AG20443 (cell line): ENCODE measurements at regions not wholly inside any gene's neighbourhood (a gene's known extent, or its start where the extent isn't known, plus 50 kb on each side); places are given as distances from the start of the nearest gene placed in this dataset.

Experiments used
- DNase-seq: peaks from one replicate; pipeline ENCODE4 v3.0.0; 2012; ENCODE audit warnings: low spot score, mixed read lengths

DNA sequence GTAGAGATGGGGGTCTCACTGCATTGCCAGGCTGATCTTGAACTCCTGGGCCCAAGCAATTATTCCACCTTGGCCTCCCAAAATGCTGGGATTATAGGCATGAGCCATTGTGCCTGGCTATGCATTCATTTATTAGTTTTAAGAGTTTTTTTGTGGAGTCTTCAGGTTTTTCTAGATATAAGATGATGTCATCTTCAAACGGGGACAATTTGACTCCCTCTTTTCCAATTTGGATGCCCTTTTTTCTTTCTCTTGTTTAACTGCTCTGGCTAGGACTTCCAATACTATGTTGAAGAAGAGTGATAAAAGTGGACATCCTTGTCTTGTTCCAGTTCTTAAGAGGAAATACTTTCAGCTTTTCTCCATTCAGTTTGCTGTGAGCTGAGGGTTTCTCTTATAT is 113.7 kb upstream of the PARD3B start:
- no peak for DNase-seq

DNA sequence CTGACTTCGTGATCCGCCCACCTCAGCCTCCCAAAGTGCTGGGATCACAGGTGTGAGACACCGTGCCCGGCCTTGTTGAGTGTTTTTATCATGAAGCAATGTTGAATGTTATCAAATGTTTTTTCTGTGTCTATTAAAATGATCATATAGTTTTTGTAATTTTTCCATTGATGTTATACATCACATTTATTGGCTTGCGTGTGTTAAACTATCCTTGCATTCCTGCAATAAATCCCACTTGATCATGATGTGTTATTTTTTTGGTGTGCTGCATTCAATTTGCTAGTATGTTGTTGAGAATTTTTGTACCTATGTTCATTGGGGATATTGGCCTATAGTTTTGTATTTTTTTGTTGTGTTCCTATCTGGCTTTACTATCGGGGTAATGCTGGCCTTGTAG is 113.1 kb upstream of the PARD3B start:
- no peak for DNase-seq

DNA sequence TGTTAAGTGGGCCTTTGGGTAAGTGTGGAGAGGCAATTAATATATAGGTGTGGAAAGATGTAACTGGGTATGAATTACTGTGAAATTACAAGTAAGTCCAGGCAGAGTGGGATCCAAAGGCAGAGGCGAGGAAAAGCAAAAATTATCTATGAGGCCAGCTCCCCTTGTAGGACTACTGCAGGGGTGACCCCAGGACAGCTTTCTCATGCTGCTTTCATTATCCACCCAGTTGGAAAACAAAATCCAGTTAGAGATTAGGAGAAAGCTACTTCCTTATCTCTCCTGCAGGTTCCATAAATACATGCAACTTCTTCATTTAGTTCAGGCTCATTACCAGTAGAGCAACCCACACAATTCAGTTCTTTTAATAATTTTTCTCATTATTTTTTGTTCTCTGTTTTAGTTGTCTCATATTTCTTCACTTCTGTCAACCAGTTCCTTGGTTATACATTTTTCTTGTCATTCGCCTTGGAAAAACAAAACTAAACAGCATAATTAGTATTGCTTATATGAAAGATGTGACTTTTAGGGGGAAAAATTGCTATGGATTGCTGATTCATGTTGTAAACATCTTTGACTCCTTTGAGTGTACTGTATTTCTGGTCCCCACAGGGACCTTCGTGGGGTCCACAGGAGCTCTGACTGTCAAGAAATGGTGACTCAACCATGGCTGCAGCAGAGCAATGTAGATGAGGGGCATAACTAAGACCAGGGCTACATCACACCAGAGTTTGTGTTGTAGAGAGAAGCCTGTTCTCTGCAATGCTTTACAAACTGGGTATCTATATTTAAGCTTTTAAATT is 110.4 kb upstream of the PARD3B start:
- DNase-seq, result peak; percentile 17

DNA sequence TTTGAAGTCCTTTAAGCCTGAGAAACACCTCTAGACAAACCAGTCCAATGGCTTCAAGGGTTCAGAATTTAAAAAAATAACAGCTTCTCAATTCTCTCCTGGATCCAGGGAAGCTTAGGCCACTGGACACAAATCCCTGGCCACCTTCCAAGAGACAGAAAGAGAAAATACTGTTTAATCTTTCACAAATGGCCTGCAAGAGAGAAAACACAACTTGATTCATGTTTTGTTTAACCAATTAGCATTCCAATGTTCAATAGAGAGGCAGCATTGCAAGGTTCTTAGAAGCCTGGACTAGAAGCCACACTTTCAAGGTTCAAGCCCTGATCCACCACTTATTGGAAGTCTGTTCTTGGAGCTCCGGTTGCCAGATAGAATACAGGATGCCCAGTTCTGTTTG is 109.0 kb upstream of the PARD3B start:
- DNase-seq, result peak; percentile 17

DNA sequence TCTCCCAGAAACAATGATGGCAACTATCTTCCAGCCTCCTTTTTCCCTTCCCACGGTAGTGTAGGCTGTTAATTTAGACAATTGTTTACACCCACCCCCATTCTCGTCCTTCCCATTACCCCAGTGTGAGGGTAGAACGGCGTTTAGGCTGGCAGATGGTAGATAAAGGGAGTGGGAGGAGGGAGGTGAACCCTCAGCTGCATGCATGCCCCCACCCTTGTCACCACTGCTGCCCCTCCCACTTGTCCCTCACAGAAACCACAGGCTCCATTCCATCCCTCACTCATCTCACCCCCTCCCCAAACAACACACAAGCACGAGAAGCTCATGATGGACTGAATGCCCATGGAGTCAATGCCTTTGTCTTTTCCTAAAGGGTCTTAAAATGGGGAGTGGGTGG is 107.9 kb upstream of the PARD3B start:
- DNase-seq, result no peak

DNA sequence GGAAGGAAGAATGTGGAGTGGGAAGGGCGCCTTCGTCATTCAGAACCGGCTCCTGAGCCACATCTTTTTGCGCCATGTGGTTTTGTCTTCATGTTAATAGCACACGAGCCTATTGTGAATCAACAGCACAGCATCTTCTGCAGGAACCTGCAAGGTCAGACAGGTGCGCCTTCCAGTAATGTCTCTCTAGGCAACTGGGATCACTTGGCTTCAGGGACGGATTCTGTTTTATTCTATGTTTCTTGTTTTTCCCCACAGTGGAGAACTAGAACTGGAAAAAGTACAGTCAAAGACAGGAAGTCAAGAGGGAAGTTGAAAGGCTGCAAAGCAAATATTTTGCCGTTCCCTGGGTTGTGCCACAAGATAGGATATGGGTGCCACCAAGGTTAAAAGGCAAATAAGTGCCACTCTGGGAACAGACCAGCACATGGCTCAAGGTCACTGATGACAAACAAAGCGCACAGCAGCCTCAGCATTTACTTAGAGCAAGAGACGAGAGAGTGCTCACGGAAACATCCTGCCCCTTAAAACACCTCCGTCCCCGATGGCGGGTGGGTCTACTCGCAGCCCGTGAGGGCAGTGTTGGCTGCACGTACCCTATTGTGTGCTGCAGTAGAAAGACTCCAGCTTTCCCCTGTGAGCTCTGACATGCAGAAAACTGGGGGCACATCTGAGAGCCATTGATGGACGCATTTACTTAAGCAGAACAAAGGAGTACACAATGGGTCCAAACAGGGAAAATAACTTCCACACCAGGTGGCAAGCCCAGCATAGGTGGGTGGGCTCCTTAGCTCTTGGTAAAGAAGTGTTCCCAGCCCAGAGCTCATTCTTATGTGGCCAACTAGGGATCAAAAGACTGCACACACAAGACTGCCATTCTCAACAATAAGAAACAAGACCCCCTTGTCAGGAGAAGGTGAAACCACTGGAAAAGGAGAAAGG is 107.2 kb upstream of the PARD3B start:
- no peak for DNase-seq

DNA sequence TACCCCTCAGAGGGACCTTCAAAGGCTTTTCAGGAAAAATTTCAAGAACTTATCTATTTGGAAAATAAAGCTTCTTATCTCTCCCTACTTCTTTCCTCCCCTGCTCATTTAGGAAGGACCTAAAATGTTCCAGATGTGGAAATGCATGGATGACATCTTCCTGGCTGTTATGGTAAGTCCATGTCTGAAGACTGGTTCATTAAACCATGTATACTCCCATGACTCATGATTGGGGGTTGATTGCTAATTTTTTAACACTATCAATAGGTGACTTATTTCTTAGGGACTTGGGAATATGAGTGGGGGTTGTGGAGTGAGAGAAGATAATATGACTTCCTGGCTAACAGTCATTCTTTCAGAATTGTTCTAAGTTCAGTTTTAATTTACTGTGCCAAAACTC is 104.0 kb upstream of the PARD3B start:
- DNase-seq, result no peak

DNA sequence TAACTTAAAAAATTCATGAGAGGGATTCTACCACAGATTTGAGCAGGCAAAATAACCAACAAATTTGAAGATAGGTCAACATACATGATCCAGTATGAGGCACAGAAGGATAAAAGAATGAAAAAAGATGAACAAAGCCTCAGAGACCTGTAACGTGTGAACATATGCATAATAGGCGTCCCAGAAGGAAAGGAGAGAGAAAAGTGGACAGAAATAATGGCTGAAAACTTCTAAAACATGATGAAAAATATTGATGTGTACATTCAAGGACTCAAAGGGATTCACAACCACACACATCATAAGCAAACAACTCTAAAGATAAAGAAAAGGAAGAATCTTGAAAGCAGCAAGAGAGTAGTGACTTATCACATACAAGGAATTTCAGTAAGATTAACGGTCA is 100.1 kb upstream of the PARD3B start:
- no peak for DNase-seq

DNA sequence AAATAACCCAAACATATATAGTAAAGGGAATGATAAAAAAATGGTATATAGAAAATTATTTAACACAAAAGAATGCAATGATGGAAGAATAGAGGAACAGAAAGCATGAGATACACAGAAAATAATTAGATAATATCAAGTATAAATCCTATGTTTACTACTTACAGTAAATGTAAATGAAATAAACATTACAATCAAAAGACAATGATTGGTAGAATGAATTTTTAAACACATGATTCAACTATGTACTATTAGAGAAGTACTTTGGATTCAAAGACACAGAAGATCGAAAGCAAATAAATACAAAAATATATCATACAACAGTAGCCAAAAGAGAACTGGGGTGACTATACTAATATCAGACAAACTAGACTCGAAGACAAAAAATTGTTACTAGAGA is 97.6 kb upstream of the PARD3B start:
- no peak for DNase-seq

DNA sequence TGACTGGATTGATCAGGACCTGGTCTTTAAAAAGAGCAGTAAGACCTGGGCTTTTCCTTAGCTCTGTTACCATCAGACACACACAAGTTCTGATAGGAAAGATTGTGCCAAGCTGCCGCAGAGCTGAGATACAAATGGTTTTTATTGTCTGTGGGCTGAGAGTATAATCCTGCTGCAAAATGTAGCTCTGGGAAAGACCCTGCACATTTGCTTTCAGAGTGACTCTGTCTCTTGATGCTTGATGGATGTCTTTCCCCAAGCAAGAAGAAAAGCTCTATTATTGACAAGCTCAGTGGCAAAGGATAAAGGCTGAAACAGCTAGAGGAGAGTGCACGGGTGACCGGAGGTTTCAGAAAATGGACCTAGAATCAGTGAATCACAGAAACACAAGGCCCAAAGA is 95.3 kb upstream of the PARD3B start:
- DNase-seq, result no peak

DNA sequence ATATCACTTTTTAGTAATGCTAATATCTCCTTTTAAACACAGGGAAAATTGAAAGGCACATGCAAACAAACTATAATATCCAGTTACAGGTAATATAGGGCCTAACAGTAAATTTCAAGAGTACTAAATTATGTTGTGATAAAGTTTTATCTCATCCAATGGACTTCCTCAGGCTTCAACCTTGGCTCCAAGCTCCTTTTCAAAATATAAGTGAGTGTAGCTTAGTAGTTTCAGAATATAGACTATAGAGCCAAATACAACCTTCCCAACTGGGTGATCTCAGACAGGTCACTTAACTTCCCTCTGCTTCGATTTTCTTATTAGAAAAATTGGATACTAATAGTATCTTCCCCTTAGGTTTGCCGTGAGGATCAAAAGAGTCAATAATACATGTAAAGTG is 93.5 kb upstream of the PARD3B start:
- no peak for DNase-seq

DNA sequence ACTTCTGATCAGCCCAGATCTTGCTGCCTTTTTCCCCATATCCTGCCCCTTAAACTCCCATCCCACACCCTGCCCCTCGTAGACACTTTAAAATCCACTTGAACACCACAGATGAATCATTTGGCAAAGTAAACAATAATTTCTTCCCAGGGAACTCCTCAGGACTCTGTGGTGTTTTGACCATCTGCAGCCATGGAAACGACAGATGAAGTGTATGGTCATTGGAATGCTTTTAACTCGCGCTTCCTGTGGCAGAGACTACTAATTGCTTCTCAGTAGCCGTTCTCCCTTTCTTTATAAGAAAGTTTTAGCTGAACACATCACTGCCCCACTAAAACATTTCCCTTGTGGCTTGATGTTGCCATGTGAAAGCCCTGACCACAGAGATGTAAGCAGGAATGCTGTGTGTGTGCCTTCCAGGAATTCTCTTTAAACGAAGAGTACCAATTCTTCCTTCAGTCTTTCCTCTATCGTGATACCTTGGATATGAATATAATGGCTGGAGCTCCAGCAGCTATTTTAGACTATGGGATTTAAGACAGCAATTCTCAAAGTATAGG is 92.7 kb upstream of the PARD3B start:
- peak; percentile 89 for DNase-seq

DNA sequence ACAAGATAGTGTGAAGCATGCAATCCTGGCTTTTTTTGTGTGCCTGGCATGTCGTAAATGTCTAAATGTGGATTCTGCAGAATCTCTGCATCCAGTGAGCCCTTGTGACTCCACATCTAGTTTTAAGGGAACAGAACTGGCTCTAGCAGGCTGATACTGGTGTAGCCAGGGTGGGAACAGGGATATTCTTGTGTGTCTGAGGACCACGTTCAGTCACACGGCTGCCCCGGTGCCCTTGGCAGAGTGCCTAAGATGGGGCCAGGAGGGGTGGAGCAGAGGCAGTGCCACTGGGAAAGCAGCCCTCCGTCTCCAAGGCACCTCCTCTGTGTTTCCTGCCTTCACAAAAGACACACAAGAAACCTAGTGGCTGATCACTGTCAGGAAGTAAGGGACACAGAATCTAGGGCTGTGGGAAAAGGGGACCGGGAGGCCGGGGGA is 91.5 kb upstream of the PARD3B start:
- DNase-seq, result peak; percentile 16

DNA sequence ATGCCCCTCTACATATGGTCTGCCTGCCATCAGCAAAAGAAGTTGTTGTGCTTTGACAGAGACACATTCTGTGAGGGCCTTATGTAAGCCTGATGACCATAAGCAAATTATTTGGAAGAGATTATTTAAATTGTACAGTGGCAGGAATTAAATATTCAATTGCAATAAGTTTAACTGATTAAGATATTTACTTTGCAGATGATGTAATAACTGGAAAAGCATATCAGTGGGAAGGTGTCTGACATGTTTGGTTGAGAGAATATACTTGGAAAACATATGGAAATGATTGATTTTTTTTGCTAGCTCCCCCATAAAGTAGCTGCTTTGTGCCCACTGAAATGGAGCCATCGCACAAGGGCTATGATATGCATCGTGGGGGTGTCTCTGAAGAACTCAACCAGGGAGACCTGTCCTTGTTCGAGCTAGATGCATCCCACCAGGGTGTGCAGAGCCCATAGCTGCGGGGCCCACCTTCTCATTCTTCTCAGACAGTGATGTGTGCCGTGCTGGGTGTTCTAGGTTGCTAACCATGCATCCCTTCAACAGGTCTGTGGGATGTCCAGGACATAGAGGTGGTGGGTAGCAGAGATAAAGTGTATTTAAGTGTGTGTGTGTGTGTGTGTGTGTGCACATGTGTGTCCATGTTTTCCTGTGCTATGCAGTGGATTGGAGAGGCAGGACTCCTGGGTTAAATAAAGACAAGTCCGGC is 90.4 kb upstream of the PARD3B start:
- no peak for DNase-seq

DNA sequence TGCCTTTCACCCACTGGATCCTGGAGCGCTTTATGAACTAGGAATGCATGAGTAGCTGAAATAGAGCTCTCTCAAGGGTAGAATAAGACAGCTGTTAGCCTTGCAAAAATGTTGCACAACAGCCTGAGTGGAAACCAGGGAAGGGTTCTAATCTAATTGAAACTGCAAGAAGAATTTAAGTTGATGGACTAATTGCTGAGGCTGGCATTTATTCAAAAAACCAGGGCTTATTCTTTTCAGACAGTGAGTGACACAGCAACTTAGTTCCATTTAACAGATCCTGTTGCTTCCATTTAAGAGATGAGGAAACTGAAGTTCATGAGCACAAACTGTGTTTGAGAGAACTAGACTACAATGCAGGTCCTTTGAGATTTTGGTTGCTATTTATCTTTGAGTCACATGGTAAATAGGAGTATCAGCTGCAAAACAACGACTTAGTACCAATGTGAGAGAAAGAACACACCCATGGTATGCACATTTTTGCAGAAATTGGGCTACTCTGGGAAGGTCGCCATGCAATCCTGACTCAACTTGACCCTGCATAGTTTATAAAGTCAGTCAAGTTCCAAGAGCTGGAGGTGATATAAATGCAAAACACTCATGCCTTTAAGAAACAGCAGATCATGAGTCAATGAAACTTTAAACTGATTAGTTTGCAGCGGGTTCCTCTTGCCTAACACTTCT is 76.4 kb upstream of the PARD3B start:
- DNase-seq, result peak; percentile 81

DNA sequence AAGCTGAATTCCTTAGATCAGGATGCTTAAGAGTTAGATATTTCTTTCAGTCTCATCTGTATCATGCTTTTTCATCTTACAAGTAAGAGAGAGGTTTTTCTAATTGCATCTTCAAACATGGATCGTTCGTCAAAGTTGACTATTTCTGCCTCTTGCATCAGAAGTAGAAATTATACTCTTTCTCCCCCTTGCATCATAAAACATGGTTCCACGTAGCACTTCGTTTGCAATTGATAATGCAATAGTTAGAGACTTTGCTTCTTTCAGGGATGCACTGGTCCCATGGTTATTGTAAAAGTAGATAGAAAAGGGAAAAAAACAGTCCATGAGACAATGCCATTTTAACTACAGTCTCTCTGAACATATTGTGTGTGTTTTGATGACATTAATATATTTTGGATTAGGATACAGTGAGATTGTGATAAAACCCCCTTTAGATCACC is 75.1 kb upstream of the PARD3B start:
- no peak for DNase-seq

DNA sequence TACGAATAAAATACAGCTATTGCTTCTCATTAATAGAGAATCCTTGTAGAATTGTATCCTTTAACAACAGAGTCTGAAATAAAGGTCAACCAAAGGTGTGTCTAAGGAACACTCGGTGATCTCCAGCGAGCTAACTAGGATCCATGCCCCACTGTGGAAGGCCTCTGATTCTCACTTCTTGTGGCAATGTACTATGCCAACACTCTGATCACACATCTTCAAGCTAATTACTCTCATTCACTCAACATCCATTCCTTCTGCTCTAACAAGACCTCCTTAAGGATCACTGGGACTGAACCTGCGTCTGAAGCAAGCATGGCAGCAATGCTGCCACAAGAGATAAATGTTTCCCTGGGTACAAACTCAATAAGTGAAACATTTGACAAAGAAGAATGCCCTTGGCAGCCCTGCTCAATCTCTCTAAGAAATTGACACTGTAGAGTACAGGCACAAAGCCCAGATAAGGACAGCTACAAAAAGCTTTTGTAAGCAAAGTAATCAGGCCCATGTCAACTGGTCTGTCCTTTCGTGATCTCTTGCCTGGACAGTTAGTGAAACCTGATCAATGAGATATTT is 74.6 kb upstream of the PARD3B start:
- no peak for DNase-seq

DNA sequence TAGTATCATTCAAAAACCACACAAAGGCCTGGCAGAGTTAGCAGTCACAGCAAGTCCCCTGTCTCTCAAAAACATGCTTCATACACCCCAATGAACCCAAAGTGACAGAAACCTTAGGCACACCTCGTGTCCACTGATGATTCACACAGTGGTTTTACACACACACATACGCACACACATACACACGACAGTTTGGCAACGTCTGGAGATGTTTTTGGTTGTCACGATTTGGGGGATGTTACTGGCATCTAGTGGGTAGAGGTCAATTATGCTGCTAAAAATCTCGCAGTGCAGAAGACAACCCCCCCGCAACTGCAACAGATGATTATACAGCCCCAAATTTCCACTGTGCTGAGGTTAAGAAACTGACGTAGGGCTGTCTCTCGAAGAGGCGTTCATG is 72.9 kb upstream of the PARD3B start:
- DNase-seq, result no peak

DNA sequence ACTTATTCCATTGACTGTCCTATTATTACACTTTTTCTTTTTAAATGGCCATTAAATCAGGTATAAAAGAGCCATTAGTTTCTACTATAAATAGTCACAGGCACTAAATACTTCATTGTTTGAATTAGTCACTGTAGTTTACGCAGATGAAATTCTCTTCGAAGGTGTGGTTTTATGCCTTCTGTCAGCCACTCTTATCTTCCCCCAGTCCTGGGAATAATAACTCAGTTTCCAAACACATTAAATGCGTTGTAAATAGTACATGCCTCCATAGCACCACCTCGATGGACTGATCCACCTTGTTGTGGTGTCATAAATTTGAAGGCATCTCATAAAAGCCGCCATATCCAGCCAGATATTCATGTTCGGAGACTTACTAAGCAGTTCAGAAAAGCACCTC is 72.1 kb upstream of the PARD3B start:
- no peak for DNase-seq

DNA sequence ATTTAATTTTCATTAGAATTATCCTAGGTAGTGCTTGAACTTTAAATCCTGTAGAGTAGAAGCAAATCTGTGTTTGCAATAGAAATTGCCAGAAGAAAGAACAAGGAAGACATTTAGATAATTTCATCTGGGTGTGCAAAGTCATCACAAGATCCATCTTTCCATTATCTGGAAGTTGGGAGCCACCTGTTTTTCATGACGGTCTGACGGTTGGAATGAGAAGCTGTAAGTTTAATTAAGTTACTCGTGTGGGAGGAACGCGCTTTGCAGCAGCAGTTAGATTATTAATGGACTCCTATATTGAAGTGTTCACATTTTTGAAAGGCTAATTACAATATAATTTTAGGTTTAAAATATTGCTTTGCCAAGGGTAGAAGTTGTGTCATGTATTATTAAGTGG is 69.9 kb upstream of the PARD3B start:
- DNase-seq, result no peak

DNA sequence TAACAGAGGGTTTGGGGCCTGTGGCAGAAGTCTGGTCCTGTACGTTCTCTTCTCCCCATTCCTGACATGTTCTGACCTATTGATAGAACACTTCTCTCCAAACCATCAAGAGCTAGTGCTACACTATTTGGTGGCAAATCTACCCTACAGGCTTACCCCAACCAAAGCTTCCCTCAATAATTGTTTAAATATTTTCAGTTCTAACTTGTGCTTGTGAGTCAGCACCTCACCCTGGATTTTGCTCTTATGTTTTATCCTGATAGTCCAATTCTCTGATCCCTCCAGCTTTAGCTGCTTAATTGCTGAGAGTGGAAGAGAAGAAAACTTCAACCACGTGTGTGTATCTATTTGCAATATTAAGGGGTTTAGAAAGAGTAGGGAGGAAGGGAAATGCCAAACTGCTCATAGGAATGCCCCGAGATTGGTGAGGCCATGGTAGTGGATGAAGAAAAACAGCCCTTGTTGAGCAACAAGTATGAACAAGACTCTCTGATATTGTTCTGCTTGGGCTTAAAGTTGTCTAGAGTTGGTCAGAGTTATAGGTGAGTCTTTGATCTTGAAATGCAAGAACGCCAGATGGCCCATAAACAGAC is 67.8 kb upstream of the PARD3B start:
- peak; percentile 24 for DNase-seq
